ENCODE measurements at regions not wholly inside any gene's neighbourhood (a gene's known extent, or its start where the extent isn't known, plus 50 kb on each side); places are given as distances from the start of the nearest gene placed in this dataset.

DNA sequence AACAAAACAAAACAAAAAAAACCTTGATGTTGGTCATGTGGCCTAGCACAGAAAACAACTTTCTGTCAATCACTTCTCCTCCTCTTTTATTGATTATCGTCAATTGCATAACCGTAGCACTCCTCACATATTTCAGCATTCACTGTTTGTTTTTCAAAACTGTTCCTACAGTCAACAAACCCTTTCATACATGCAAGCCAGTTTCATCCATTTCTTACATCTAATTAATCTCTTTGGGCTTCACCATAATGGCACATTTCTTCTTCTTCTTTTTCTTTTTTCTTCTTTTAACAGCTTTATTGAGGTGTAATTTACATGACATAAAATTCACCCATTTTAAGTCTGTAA lies 246.9 kb downstream of the PTTG2 start:
- TF ChIP-seq, protein P1, sequence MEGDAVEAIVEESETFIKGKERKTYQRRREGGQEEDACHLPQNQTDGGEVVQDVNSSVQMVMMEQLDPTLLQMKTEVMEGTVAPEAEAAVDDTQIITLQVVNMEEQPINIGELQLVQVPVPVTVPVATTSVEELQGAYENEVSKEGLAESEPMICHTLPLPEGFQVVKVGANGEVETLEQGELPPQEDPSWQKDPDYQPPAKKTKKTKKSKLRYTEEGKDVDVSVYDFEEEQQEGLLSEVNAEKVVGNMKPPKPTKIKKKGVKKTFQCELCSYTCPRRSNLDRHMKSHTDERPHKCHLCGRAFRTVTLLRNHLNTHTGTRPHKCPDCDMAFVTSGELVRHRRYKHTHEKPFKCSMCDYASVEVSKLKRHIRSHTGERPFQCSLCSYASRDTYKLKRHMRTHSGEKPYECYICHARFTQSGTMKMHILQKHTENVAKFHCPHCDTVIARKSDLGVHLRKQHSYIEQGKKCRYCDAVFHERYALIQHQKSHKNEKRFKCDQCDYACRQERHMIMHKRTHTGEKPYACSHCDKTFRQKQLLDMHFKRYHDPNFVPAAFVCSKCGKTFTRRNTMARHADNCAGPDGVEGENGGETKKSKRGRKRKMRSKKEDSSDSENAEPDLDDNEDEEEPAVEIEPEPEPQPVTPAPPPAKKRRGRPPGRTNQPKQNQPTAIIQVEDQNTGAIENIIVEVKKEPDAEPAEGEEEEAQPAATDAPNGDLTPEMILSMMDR (IDR thresholded peaks at IDR 0.05): no peak
- TF ChIP-seq POLR2AphosphoS5 (IDR thresholded peaks at IDR 0.05): no peak
- no peak for TF ChIP-seq POLR2A (IDR thresholded peaks at IDR 0.05)

Data from breast epithelium (tissue), 3 donors.